GM19324 (cell line): ENCODE measurements at regions not wholly inside any gene's neighbourhood (a gene's known extent, or its start where the extent isn't known, plus 50 kb on each side); places are given as distances from the start of the nearest gene placed in this dataset.
"Not testable (repeated sequence)": the region's sequence is repeated elsewhere in the genome, so short reads cannot be mapped to it uniquely, and the experiment has no call there.

Source experiments
- ATAC-seq: cut with Tn5 transposase; IDR thresholded peaks from one replicate; pipeline ENCODE4 v1.9.1; 2021; ENCODE audit warnings: mild to moderate bottlenecking, moderate library complexity; ENCODE audit not compliant: unreplicated experiment, low FRiP score

- ATAC-seq: no peak
Measured at GRCh38 chr2:207216457-207216856, 50.7 kb upstream of the KLF7 start.

GRCh38 chr2:207217442-207217841, 51.7 kb upstream of the KLF7 start:
- no peak for ATAC-seq

GRCh38 chr2:207219081-207219630, 53.4 kb upstream of the KLF7 start:
- ATAC-seq: no peak

- ATAC-seq: no peak
Measured at GRCh38 chr2:207219676-207220501, 54.1 kb upstream of the KLF7 start.

- no peak for ATAC-seq
Measured at GRCh38 chr2:207221731-207222130, 56.0 kb upstream of the KLF7 start.

- no peak for ATAC-seq
Measured at GRCh38 chr2:207223051-207223450, 57.3 kb upstream of the KLF7 start.

- ATAC-seq: no peak
Measured at GRCh38 chr2:207224381-207224780, 58.6 kb upstream of the KLF7 start.

- ATAC-seq: no peak
Measured at GRCh38 chr2:207224791-207225482, 59.2 kb upstream of the KLF7 start.

GRCh38 chr2:207225773-207226172, 60.0 kb upstream of the KLF7 start:
- no peak for ATAC-seq

GRCh38 chr2:207226243-207226642, 60.5 kb upstream of the KLF7 start:
- no peak for ATAC-seq

GRCh38 chr2:207226671-207227061, 60.9 kb upstream of the KLF7 start:
- ATAC-seq: no peak

GRCh38 chr2:207227062-207227748, 61.5 kb upstream of the KLF7 start:
- no peak for ATAC-seq

- no peak for ATAC-seq
Measured at GRCh38 chr2:207227749-207228145, 62.0 kb upstream of the KLF7 start.

GRCh38 chr2:207228402-207228801, 62.7 kb upstream of the KLF7 start:
- ATAC-seq: no peak

- ATAC-seq: no peak
Measured at GRCh38 chr2:207229161-207229560, 63.4 kb upstream of the KLF7 start.

GRCh38 chr2:207230261-207231105, 64.7 kb upstream of the KLF7 start:
- ATAC-seq: no peak

- no peak for ATAC-seq
Measured at GRCh38 chr2:207231106-207231865, 65.5 kb upstream of the KLF7 start.

- ATAC-seq: no peak
Measured at GRCh38 chr2:207231967-207232366, 66.2 kb upstream of the KLF7 start.

- ATAC-seq: not testable (repeated sequence)
Measured at GRCh38 chr2:207233141-207233540, 67.4 kb upstream of the KLF7 start.
